ENCODE measurements at regions not wholly inside any gene's neighbourhood (a gene's known extent, or its start where the extent isn't known, plus 50 kb on each side); places are given as distances from the start of the nearest gene placed in this dataset.
"Not testable (repeated sequence)": the region's sequence is repeated elsewhere in the genome, so short reads cannot be mapped to it uniquely, and the experiment has no call there.

DNA sequence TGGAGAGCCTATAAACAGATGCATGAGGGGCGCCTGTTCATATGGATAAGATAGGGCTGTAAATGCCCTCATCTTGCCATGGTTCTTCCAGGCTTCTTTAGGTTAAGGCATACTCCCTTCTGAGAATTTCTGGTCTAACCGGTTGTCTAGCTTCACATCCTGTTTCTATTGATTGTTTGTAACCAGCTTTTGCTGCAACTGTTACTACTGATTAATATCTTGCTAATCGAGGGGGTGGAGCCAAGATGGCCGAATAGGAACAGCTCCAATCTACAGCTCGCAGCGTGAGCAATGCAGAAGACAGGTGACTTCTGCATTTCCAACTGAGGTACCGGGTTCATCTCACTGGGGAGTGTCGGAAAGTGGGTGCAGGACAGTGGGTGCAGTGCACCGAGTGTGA, 108.7 kb downstream of the ANXA2R start:
- no CpG with 5 or more reads among the region's 9 CpGs for WGBS (ENCODE audit: extremely low coverage, insufficient read length, low lambda C conversion rate)
- not testable (repeated sequence) for H4K5ac ChIP-seq (ENCODE audit: insufficient read length, low read depth, low read length)

More for the DNA sequence above, 108.7 kb downstream of the ANXA2R start:
- Mint-ChIP-seq H3K36me3 (ENCODE audit: insufficient read depth in 1 of 3, low read depth in 3 of 3) (peaks cover 2 to 17% (median 11%) of the 10 kb centered on the region in 3 experiments; a peak in 4 of 7 replicates), H3K9me3 (peaks cover 26 to 34% of the 10 kb centered on the region in 2 experiments)
- not testable (repeated sequence) for H3K4me1 Mint-ChIP-seq; H2AFZ ChIP-seq (ENCODE audit: low read length); H3K4me1 ChIP-seq (ENCODE audit: insufficient read depth, low read length); H3K9ac ChIP-seq (ENCODE audit: extremely low read depth, insufficient read length, low read length); H3K4me3 Mint-ChIP-seq; H3K27ac ChIP-seq (ENCODE audit: insufficient read length, low read depth, low read length); H2BK20ac ChIP-seq (ENCODE audit: low read depth, low read length, poor library complexity, severe bottlenecking); H3T11ph ChIP-seq (ENCODE audit: low read length); H3K9me3 ChIP-seq (ENCODE audit: control insufficient read depth, low read depth, low read length); H3K79me1 ChIP-seq (ENCODE audit: insufficient read depth, low read depth, low read length, poor library complexity, severe bottlenecking); H3K23ac ChIP-seq (ENCODE audit: insufficient read length, low read depth, low read length); H2BK12ac ChIP-seq (ENCODE audit: insufficient read length, low read depth, low read length); H3K23me2 ChIP-seq (ENCODE audit: insufficient read length, low read depth, low read length, poor library complexity, severe bottlenecking); H3K79me2 ChIP-seq (ENCODE audit: insufficient read depth, low read length); H3K4ac ChIP-seq (ENCODE audit: low read depth, low read length); H3K27ac Mint-ChIP-seq; H4K20me1 ChIP-seq (ENCODE audit: control insufficient read depth, insufficient read depth, insufficient read length); H2BK15ac ChIP-seq (ENCODE audit: low read depth, low read length); H2BK120ac ChIP-seq (ENCODE audit: low read depth, low read length, poor library complexity, severe bottlenecking); H3K14ac ChIP-seq (ENCODE audit: insufficient read depth, low read length); H2AK5ac ChIP-seq (ENCODE audit: insufficient read length, low read length); H4K91ac ChIP-seq (ENCODE audit: insufficient read length, low read depth, low read length); DNase-seq; H2BK5ac ChIP-seq (ENCODE audit: insufficient read length, low read length); H3K18ac ChIP-seq (ENCODE audit: insufficient read length, low read depth, low read length); H3K27me3 ChIP-seq (ENCODE audit: insufficient read depth, low read length); H4K8ac ChIP-seq (replicated peaks; ENCODE audit: insufficient read length, low read depth, low read length); H3K56ac ChIP-seq (ENCODE audit: insufficient read length, low read depth, low read length); H3K4me2 ChIP-seq (ENCODE audit: insufficient read depth, insufficient read length, low read length); H3K27me3 Mint-ChIP-seq (ENCODE audit: low read depth)

Measured in H9 (cell line).